NCI-H1694 (cell line): ENCODE measurements at regions not wholly inside any gene's neighbourhood (a gene's known extent, or its start where the extent isn't known, plus 50 kb on each side); places are given as distances from the start of the nearest gene placed in this dataset.

Source experiments
- DNase-seq: peaks from one replicate; lab custom pipeline; 2025; lab: John Stamatoyannopoulos, UW

DNA sequence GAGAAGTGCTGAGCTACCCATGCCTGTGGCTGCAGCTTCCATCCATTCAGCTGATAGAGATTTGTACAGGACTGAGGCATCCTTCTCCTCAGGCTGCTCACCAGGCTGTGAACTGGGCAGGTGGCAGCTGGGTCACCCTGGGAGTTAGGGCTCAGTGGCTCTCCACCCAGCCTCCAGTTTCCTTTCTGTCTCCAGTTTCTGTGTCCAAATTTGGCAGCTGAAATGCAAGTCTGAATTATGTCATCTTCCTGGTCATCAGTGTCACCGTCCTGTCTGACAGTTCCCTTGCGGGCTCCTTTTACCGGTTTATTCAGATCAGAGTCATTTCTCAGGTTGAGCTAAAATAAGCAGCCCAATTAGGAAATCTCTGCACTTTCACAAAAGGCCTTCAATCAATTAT is 93.3 kb downstream of the EDN1 start:
- no peak for DNase-seq

DNA sequence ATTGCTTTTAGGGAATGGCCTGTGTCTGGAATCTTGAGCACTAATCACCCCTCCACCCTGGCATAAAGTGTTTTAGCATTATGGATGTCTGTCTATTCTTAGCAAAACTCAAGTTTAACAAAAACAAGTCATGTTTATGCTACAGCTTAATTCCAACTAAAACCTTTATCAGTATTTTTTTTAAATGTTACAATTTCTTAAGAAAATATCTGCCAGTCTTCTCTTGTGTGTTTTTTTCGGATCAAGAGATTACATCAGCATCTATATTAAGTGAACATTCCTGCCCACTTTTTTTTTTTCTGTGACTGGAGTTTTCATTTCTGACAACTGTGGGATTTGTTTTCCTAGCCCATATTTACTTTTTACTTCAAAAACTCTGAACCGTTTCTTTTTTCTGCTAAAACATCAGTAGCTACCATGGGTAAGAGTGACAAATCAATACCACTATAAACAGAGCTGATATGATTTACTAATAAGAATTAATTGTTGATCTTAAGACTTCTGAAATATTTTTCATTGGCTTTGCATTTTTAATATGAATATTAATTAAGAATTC is 94.3 kb downstream of the EDN1 start:
- DNase-seq = no peak

DNA sequence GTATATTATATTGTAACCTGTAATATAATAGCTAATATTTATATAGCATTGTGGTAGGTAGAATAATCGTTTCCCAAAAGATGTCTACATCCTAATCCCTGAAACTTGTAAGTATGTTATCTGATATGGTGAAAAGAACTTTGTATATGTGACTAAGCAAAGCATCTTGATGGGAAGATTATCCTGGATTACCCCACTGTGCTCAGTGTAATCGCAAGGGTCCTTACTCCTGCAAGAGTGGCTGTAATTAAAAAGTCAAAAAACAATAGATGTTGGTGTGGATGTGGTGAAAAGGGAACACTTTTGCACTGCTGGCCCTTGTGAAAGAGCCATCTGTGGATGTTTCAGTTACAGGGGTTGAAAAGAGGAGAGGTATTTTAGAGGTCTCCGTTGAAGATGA is 95.2 kb downstream of the EDN1 start:
- DNase-seq = no peak

DNA sequence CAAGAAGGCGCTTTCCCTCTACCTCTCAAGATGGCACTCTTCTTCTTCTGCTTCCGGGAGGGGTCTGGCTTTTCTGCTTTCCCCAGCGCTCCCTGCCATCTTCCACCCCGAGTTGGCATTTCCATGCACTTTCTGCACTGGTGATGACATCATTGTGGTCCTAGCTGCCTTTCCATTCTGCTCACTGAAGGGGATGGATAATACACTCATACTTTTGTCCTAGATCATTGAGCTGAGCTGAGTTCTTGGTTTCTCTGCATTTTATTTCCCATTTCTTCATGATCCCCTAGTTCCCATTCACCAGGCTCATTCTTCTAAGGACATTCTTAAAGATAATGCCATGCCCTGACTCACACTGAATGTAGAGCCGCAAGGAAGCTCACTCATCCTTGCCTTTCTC is 96.7 kb downstream of the EDN1 start:
- no peak for DNase-seq

DNA sequence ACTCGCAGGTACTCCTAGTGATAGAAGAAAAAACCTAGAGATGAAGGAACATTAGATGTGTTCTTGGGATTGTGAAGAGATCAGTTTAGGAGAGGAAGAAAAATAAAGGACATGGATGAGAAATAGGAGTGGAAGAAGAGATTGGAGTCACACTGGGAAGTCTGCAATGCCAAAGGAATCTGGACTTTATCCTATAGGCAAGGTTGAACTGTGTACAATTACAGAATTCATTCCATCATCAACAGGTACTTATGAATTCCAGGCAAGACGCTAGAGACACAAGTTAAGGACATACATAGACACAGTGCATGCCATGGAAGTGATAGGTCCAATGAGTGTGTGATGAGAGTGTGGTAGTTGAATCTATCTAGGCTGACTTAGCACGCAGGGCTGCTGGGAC is 101.3 kb downstream of the EDN1 start:
- no peak for DNase-seq

DNA sequence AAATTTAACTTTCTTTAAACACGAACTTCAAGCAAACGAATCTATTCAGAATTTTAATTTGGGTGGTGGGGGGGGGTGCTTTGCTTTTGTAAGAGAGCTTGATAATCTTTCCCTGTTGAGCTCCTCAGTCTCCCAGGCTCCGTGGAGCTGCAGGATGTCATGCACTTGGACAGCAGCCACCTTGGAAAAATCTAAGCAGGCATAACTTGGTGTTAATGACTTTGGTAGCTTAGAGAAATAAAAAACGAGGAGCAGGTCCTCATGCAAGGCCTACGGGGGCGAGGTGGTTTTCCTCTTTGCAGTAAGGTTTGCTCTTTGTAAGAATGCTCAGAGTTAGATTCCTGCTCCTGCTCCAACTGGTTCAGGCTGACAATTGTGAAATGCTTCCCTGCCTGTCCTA is 102.3 kb downstream of the EDN1 start:
- DNase-seq = no peak

DNA sequence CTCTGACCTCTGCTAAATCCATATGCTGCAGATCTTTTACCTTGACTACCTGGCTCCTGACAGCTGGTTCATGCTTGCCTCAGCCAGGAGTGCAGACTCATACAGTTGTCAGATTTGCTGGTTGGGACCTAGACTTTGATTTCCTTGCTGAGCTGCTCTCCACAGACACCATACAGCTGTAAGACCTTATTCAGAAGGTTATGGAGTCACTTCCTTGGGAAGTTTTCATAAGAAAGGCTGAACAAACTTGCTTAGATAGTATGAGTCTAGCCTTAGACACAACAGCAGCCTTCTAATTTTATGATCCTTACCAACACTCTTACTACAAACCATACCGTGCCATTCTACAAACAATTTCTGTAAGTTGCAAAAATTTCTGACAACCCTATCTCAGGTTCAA is 102.9 kb downstream of the EDN1 start:
- DNase-seq = no peak

DNA sequence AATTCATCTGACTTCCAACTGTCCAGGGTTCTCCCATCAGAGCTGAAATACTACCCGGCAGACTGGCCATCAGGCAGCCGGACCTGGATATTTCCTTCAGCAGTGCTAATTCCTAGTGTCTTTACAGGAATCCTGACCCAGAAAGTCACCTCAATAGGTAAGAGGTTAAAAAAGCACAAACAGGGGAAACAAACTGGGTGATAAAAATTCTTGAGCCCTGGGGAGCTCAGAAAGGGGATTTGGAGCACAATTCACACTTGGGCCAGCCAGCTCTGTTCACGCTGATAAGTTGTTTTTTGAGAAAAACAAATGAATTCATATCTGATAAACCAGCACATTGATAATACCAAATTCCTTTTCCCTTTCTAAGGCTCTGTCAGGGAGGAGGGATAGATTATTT is 104.0 kb downstream of the EDN1 start:
- no peak for DNase-seq

DNA sequence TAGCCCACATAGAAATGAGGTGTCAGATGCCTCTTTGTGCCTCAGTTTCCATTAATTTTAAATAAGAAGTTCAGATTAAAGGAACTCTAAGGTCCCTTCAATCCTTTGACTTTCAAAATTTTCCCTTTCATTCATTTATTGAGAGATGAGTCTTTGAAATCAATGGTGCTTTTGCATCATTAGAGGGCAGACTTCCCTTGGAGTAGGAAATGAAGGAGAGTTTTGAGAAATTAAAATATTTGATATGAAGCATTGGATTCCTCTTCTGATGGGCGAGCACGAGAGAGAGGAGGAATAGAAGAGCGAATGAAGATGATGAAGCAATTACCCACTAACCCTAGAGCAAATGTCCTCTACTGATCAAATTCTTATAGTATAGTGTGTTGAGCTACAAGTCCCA is 105.7 kb downstream of the EDN1 start:
- DNase-seq = no peak

DNA sequence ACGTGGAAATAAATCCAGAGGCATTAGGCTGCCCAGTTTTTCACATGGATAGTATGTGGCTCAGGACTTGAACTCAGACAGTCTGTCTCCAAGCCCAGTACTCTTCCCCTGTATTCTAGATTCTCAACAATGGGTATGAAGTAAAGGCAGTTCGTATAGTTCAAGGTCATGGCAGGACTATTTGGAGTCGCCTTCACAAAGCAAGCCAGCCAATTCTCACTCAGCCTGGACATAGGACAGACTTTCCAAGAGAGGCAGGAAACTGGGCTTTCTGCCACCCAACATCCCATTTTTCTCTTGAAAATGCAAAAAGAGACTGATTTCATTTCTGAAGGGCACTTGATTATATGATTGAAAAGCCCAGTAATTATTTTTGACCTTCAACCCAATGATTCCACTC is 111.0 kb downstream of the EDN1 start:
- no peak for DNase-seq

DNA sequence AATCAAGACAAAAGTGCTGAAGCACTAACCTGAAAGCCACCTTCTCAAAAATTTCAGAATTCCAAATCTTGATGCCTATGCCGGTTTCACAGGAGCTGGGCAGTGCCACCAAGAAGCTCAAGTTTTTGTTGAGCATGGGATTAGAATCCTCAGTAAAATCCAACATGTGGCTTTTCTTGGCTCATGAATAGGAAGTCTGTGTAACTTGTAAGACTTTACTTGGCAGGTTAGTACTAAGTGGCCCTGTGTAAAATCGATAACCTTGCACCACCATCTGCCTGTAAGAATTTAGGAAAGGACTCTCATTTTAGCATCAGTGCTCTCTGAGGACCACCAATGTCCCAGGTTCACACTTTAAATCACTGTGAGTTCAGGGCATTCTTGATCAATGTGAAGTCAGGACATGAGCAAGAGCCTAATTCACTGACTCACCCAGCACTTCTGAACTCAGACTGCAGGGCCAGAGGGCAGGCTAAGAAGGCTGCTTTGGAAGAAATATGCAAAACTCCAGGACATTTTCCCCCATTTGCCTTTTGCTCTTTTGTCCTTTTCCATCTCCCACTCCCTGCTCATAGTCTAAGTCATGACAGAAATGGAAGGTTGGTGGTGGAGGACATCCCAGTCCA is 113.2 kb downstream of the EDN1 start:
- DNase-seq = no peak

DNA sequence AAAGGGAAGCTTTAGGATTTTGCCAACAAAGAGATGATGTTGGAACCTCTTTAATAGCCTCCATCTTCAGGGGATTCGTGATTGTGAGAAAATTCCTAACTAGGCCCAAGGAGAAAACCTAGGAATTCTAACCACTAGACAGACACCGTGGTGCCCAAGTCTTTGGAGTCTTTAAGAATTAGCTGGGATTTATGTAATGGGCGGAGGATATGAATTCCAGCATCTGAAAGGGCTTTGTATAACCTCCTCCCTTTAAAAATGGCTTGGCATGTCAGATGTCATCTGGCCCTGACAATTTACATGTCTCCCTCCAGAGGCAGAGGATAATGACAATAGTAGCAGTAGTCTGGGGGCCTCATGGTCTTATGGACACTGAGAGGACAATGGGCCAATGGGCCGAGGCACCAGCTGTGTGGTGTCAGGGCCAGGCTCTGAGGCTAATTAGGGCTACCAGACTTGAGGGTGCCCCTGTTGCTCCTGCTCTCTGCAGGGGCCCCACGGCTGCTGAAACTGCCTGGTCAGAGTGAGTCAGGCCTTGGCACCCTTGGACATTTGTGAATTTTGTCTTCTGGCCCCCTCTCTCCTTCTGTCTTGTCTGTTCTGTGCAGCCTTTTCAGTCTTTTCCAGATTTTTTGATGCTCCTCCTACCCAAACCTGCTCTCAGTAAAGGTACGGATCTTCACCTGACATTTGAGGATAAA is 113.9 kb downstream of the EDN1 start:
- DNase-seq = no peak

DNA sequence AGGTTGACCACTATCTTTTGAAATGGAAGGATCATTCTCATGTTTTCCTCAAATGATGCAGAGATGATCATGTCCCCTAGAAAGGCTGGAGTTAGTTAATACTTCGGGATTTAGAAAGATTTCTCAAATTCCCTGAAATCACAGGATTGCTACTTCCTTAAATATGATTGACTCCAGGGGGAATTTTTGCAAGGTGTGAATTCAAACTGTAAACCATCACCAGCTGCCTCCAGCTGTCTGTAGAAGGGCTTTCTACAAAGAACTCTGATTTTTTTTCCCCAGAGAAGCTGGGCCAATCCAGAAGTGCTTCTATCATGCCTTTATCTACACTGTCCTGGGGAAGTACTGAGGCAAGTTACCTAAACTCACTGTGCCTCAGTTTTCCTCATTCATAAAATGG is 114.5 kb downstream of the EDN1 start:
- DNase-seq = no peak

DNA sequence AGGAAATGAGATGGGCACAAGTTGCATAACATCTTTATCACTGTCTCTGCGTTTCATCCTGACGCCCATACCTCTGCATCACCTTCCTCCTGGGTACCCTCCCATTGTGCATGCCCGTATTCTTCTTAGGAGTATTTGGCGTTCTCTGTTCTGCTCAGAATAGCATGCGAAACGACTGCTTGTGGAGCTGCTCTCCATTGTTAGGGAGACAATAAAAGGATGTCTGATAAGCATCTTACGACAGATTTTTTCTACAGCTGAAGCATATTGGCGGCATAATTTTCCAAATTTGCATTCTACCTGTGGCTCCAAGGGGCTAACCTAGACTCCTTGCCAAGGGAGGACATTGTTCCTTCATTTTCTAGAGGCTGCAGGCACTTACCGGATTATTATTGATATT is 118.6 kb downstream of the EDN1 start:
- no peak for DNase-seq

DNA sequence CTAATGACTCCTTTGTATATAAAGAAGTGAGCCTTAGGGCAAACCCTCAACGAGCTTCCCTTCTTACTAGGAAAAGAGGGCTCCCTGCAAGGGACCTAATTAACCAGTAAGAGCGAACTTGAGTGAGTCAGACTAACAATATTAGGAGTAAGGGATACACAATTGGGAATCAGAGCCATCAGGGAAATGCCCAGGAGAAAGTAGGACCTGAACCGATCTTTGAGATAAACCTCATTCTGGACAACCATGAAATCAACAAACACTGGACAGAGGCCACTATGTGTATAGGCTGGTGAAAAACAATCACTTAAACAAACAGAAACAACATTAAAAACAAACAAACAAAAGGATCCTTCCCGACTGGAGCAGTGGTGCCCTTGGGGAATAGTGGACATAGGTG is 120.8 kb downstream of the EDN1 start:
- no peak for DNase-seq

DNA sequence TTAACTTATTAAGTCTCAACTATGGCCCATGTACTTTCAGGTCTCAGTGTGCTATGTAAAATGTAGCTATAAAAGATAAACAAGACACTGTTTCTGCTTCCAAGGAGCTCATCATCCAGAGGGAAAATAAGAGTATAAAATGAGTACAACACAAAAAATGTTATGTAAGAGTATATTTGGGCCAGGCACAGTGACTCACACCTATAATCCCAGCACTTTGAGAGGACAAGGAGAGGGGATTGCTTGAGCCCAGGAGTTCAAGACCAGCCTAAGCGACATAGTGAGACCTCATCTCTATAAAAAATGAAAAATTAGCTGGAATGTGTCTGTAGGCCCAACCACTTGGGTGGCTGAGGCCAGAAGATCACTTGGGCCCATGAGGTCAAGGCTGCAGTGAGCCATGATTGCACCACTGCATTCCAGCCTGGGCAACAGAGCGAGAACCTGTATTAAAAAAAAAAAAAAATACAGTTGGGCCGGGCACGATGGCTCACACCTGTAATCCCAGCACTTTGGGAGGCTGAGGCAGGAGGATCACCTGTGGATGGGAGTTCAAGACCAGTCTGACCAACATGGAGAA is 124.0 kb downstream of the EDN1 start:
- DNase-seq = no peak

DNA sequence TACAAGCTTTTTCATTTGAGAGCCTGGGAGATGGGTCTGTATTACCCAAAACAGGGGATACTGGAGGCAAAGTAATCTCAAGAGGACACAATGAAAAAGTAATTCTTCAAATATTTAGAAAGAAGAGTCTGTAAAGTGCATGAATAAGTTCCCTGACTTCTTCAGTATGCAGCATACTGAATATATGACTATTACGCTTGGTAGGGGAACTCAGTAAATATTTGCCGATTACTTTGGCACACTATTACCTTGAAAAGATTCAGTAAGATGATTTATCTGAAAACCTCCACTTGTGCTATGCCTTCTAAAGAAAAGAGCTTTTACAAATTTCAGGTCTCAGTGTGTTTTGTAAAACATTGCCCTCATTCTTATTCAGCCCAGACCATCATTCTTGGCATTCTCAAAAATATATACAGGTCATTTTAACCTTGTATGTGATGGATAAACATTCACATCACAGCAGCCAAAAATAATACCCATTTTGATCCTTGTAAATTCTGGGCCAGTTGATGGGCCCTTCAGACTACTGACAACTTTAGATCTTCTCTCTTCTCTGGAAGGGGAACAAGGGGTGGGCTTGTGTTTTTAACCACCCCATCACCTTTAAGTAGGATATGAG is 125.9 kb downstream of the EDN1 start:
- DNase-seq = no peak

DNA sequence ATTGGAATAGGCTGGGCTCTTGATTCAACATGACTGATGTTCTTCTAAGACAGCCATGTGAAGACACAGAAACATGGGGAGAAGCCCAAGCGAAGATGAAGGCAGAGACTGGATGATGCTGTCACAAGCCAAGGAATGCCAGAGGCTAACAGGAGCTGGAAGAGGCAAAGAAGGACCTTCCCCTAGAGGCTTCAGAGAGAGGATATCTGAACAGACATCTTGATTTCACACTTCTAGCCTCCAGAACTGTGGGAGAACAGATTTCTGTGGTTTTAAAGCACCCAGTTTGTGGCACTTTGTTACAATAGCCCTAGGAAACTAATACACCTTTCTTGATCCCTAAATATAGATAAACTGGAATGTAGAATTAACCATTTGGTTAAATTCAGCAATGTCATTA is 127.0 kb downstream of the EDN1 start:
- no peak for DNase-seq

DNA sequence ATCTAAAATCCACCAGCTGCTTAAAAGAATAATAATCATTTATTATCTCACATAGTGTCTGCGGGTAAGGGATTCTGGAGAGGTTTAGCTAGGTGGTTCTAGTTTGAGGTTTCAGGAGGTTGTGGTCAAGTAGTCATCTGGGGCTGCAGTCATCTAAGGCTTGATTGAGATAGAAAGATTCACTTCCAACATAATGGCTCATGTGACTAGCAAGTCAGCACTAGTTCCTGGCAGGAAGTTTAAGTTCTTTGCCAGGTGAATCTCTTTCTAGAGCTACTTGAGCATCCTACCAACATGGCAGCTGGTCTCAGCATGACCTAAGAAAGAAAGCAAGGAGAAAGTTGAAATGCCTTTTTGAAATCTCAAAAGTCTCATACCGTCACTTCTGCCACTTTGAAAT is 128.8 kb downstream of the EDN1 start:
- DNase-seq = no peak

DNA sequence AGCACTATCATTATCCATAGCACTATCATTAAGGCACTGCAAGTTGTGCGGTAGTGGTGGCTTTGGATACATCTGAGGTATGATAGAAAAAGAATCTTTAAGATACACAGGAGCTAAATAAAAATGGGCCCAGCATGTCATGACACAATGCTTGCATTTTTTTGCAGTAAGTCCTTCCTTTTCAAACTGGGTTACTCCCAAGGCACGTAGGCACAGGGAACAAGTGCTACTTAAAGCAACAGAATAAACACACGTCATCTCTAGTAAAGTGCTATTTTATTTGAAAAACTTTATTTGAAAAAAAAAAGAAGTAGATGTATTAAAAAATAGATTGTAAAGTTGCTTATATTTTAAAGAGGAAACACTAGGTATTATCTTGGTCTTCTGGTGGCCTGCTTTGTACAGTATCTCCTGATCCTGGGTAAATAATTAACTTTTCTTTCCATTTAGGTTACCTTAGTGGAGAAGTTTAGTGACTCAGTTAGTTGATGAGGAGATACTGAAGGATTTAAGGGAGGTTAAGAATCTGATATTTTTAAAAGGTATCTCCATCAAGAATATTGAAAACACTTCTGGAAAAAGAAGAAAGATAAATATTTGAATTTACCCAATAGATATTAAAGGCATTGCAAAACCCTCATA is 129.6 kb downstream of the EDN1 start:
- DNase-seq = no peak

DNA sequence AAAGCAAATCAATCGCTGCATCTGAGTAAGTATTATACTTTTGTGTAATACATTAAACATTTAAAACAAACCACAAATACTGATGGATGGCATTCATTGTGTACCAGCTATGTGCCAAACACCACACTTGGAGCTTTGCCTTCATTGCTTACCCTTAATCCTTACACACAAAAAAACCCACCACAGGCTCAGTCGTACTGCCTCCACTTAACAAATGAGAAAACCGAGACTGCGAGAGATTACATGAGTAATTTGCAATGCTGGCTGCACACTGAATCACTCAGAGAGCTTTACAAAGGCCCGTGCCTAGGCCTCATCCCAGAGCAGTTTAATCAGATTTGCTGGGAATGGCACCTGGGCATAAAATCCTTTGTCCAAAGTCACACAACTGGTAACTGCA is 130.5 kb downstream of the EDN1 start:
- no peak for DNase-seq

DNA sequence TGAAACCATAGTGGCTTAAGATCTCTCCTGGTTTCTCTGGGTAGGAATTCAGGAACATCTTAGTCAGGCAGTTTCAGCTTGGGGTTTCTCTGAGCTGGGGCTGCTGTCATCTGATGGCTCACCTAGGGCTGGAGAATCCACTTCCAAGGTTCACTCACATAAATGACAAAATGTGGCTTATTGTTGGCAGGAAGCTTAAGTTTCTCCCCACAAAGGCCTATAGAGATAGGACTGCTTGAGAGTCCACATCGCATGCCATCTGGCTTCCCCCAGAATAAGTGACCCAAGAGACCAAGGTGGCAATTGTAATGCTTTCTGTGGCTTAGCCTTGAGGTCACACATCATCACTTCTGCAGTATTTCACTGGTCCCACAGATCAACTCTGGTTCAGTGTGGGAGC is 131.4 kb downstream of the EDN1 start:
- no peak for DNase-seq

DNA sequence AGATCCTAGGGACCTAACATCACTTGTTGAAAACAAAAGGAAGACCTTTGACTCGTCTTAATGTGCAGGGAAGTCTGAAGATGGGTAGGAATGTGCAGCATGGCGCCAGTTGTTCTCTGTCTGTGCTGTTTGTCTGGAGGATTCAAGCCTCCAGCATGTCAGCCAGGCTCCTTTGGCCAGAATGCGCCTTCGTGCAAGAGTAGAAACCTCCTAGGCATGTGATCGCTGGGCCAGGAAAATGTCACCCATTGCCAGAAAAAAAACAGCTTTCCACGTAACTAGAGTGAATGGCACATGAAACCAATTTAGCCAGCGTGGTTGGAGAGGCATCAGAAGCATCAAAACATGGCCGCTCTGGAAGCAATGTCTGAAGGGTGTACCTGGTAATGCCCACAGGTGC is 132.7 kb downstream of the EDN1 start:
- no peak for DNase-seq
